Cardiac muscle cell (in vitro differentiated cells and primary cell): ENCODE measurements at regions not wholly inside any gene's neighbourhood (a gene's known extent, or its start where the extent isn't known, plus 50 kb on each side); places are given as distances from the start of the nearest gene placed in this dataset.
A peak's percentile ranks its signal among the peaks of the same experiment; 100 is the strongest.

Experiments used
- DNase-seq, 2 donors: peaks; one replicate each; pipeline versions ENCODE4 v3.0.0 to v3.0.0-alpha.2; 2010 to 2017; ENCODE audit warnings: low read depth in 1 of 2, low spot score in 1 of 2
- H3K27ac ChIP-seq: fragments of 200-600 bp; sonication (generic); 2 replicates; pipeline ENCODE4 v1.5.1; 2016
- H3K27me3 ChIP-seq: fragments of 200-600 bp; sonication (generic); 2 replicates; pipeline ENCODE4 v1.6.0; 2016; ENCODE audit warnings: control low read depth
- H3K36me3 ChIP-seq: fragments of 200-600 bp; sonication (generic); 2 replicates; pipeline ENCODE4 v1.5.1; 2016; ENCODE audit warnings: control low read depth
- H3K4me1 ChIP-seq: fragments of 200-600 bp; sonication (generic); 2 replicates; pipeline ENCODE4 v1.8.1; 2017; ENCODE audit warnings: low read depth, mild to moderate bottlenecking, mixed run types
- H3K4me3 ChIP-seq: fragments of 200-600 bp; sonication (generic); 2 replicates; pipeline ENCODE4 v1.5.1; 2016; ENCODE audit warnings: mild to moderate bottlenecking
- H3K9me3 ChIP-seq: fragments of 200-600 bp; sonication (generic); 2 replicates; pipeline ENCODE4 v1.5.1; 2017; ENCODE audit warnings: low read depth, mild to moderate bottlenecking, control low read depth
- TF ChIP-seq, protein P1 (sequence below): IDR thresholded peaks from 2 replicates; pipeline ENCODE4 v1.5.1; 2012; ENCODE audit warnings: low read depth, mild to moderate bottlenecking, low read length

DNA sequence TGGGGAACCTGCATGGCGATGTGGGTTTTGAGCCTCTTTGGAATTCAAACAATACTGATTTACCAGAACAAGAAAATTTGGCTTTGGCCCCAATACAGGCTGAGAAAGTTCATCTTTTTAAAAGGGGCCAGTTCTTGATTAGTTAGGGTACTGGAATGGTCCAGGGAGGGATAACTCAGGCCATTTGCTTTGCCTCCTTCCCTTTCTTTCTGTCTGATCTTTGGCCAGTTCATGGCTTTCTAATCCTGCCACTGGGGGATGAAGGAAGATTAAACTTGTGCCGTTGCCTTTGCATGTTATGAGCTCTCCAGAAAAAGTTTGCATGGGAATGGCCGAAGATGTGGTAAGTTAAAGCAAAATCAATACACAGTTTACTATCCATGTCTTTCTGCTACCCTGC is 78.4 kb downstream of the ADAMTS15 start:
- no peaks in the 10 kb centered on the region for H3K9me3 ChIP-seq
- peaks cover 26% of the 10 kb centered on the region for H3K4me1 ChIP-seq
- H3K36me3 ChIP-seq = no peaks in the 10 kb centered on the region
- no peak overlapping the region for H3K27ac ChIP-seq
- DNase-seq = no peak
- TF ChIP-seq, protein P1, sequence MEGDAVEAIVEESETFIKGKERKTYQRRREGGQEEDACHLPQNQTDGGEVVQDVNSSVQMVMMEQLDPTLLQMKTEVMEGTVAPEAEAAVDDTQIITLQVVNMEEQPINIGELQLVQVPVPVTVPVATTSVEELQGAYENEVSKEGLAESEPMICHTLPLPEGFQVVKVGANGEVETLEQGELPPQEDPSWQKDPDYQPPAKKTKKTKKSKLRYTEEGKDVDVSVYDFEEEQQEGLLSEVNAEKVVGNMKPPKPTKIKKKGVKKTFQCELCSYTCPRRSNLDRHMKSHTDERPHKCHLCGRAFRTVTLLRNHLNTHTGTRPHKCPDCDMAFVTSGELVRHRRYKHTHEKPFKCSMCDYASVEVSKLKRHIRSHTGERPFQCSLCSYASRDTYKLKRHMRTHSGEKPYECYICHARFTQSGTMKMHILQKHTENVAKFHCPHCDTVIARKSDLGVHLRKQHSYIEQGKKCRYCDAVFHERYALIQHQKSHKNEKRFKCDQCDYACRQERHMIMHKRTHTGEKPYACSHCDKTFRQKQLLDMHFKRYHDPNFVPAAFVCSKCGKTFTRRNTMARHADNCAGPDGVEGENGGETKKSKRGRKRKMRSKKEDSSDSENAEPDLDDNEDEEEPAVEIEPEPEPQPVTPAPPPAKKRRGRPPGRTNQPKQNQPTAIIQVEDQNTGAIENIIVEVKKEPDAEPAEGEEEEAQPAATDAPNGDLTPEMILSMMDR = no peak
- no peak overlapping the region for H3K4me3 ChIP-seq
- H3K27me3 ChIP-seq = no peaks in the 10 kb centered on the region

DNA sequence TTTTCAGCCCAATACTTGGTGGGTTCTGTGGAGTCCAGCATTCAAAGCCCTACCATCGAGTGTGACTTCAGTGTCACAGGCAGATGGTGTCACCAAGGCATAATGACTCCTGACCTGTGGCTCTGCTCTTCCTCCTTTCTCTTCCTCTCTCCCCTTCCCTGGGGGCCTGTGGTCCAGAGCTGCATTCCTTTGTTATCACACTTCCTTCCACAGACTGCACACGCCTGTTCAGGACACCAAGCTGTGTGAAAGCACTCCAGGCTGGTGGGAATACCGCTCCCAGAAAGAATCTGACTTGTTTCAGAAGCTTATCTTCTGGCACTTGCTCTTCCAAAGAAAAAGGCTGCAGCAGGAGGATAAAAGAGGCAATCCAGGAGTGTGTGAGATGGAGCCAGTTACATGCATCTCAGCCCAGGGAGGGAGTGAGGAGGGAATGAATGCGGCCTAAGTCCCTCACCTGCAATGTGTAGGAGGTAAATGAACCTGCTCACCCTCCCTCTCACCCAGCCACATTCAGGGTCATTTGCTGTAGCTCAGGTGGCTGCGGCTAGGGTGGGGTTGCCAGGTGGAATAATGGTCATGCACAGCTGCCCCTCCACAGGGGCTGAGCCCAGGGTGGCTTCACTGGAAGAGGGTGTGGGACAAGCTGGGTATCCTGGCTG is 79.3 kb downstream of the ADAMTS15 start:
- H3K27me3 ChIP-seq = no peaks in the 10 kb centered on the region
- H3K4me3 ChIP-seq = no peak overlapping the region
- H3K9me3 ChIP-seq = no peaks in the 10 kb centered on the region
- TF ChIP-seq, protein P1 = no peak
- DNase-seq = peak; percentile 66 to 89
- H3K27ac ChIP-seq = peak overlapping the region; percentile 73
- H3K36me3 ChIP-seq = no peaks in the 10 kb centered on the region
- H3K4me1 ChIP-seq = peaks cover 19% of the 10 kb centered on the region

DNA sequence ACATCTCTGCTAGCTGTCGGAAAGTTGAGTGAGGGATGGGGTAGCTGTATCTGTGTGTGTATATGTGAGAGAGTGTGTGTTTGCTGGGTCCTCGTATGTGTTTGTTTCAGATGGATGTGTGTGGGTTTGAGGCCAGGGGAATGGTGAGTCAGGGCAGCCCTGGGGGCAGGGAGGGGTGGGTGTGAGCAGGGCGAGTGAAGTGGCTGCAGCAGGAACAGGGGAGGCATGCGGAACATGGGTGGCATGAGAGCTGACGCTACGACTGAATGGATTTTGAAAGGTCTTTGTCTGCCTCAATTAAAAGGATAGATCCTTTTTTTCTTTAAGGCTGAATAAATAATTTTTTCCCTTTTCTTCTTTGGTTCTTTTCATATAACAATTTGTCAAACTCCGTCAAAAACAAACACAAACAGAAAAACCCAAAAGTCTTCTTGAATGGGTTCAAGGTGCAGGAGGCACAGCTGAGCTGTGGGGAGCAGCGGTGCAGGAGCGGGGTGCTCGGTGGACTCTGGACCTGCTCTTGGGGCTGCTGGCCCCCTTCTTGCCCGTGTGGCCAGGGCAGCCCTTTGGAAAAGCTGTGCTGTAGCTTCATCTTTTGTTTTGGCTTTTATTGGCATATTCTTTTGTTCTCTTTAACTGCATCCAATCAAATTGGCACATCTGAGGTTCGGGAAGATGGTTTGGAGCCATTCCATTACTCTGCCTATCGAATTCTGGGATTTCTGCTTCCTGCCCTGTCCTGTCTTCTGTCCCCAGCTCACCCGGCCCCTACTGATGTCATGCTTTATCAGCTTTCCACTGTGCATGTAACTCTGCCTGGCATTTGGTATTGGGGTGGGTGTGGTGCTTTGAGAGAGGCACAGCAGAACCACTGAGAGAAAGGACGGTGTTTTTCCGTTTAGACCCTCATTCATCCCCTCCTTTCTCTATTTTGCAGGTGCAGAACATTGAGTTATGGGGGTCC is 80.1 kb downstream of the ADAMTS15 start:
- no peak for DNase-seq
- no peak overlapping the region for H3K4me3 ChIP-seq
- TF ChIP-seq, protein P1 = no peak
- H3K9me3 ChIP-seq = no peaks in the 10 kb centered on the region
- H3K4me1 ChIP-seq = peaks cover 16% of the 10 kb centered on the region
- H3K36me3 ChIP-seq = no peaks in the 10 kb centered on the region
- H3K27me3 ChIP-seq = no peaks in the 10 kb centered on the region
- peak overlapping the region; percentile 73 for H3K27ac ChIP-seq

DNA sequence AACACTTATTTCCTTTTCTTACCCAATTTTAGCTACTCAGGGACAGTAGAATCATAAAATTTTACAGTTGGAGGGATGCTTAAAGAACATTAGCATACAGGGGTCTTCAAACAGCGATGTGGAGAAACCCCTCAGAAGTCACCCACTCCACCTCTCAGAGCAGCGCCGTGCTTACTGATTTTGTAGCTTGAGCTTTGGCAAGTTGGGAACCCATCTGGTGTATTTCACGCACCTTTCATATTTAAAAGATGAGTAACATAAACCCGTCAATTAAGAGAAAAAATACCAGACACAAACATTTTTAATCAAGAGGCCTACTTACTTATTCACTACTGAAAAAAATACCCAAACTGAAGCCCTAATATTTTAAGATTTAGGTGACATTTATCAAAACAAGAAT is 80.9 kb downstream of the ADAMTS15 start:
- Histone ChIP-seq H3K27me3 (no peaks in the 10 kb centered on the region), H3K36me3 (no peaks in the 10 kb centered on the region), H3K4me3 (no peak overlapping the region), H3K27ac (no peak overlapping the region), H3K9me3 (no peaks in the 10 kb centered on the region), H3K4me1 (peaks cover 16% of the 10 kb centered on the region)
- DNase-seq = no peak
- TF ChIP-seq, protein P1 = no peak

DNA sequence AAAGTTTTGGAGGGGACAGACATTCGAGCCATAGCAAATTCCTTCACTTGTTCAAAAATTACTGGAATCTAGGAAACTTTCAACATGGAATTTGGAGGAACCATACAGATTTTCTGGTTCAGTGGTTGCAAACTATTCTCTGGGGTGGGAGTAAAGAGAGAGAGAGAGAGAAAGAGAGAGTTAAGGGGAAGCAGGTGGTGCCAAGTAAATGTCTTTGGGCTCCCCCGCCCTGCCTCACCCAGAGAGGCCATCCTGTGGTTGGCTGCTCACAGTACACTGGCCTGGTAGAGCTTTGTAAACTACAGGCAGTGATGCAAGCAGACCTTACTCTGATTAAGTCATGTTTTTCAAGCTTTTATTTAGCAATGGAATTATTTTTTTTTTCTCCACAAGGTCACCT is 82.6 kb downstream of the ADAMTS15 start:
- no peaks in the 10 kb centered on the region for H3K27me3 ChIP-seq
- peak in 1 of 2 donors; percentile 39 for DNase-seq
- no peak overlapping the region for H3K4me3 ChIP-seq
- H3K36me3 ChIP-seq = no peaks in the 10 kb centered on the region
- TF ChIP-seq, protein P1 = peak; percentile 12
- H3K9me3 ChIP-seq = no peaks in the 10 kb centered on the region
- H3K4me1 ChIP-seq = peaks cover 16% of the 10 kb centered on the region
- no peak overlapping the region for H3K27ac ChIP-seq
